ENCODE measurements at regions not wholly inside any gene's neighbourhood (a gene's known extent, or its start where the extent isn't known, plus 50 kb on each side); places are given as distances from the start of the nearest gene placed in this dataset.

DNA sequence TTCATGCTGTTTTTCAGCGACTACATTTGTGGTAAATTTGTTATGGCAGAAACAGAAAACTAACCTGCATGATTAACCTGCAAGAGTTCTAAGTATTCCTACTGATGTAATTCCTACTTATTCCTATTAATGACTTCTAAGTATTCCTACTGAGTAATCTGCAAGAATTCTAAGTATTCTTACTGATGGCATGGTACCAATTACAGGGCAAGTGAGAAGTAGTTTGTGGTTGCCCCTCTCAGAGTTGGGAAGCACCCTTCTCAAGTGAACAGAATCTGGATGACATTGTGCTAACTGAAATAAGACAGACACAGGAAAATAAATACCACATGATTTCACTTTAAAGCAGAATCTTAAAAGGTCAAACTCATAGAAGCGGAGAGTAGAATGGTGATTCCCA, 100.9 kb upstream of the CPNE8 start:
- DNase-seq (ENCODE audit: insufficient read length, low spot score) (no peak), FAIRE-seq (no peak)
- TF ChIP-seq POLR2A (IDR thresholded peaks at IDR 0.05; ENCODE audit: low read depth, low read length) (no peak), SPI1 (IDR thresholded peaks at IDR 0.05; ENCODE audit: low read depth, low read length) (no peak)

DNA sequence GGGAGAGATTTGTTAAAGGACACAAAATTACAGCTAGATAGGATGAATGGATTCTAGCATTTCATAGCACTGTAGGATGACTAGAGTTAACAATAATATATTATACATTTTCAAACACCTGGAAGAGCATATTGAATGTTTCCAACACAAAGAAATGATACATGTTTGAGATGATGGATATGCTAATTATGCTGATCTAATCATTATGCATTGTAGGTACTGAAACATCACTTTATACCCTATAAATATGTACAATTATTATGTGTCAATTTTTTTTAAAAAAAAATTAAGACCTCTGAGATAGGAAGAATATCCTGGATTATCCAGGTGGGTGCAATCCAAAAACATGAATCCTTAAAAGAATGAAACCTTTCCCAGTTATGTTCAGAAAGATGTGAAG, 100.3 kb upstream of the CPNE8 start:
- FAIRE-seq, result no peak
- no peak for TF ChIP-seq PAX5 (IDR thresholded peaks at IDR 0.05; ENCODE audit: insufficient read depth, low read length, severe bottlenecking)
- no peak for TF ChIP-seq TAF1 (IDR thresholded peaks at IDR 0.05; ENCODE audit: low read depth, low read length)
- TF ChIP-seq POLR2A (IDR thresholded peaks at IDR 0.05; ENCODE audit: low read depth, low read length), result no peak
- no peak for TF ChIP-seq POLR2AphosphoS5 (IDR thresholded peaks at IDR 0.05; ENCODE audit: low read depth, low read length)
- no peak for TF ChIP-seq SPI1 (IDR thresholded peaks at IDR 0.05; ENCODE audit: low read depth, low read length)
- no peak for TF ChIP-seq POU2F2 (IDR thresholded peaks at IDR 0.05; ENCODE audit: low read depth, low read length)
- no peak for DNase-seq (ENCODE audit: insufficient read length, low spot score)

- TF ChIP-seq POLR2A (IDR thresholded peaks at IDR 0.05; ENCODE audit: low read depth, low read length) (no peak), PAX5 (IDR thresholded peaks at IDR 0.05; ENCODE audit: insufficient read depth, low read length, severe bottlenecking) (no peak), SPI1 (IDR thresholded peaks at IDR 0.05; ENCODE audit: low read depth, low read length) (no peak), POLR2AphosphoS5 (IDR thresholded peaks at IDR 0.05; ENCODE audit: low read depth, low read length) (no peak)
- no peak for FAIRE-seq
- no peak for DNase-seq (ENCODE audit: insufficient read length, low spot score)
Observed at GRCh38 chr12:39003541-39004155, 98.3 kb upstream of the CPNE8 start.

- FAIRE-seq, result no peak
- DNase-seq (ENCODE audit: insufficient read length, low spot score), result no peak
Observed at GRCh38 chr12:39000370-39000769, 95.0 kb upstream of the CPNE8 start.

GRCh38 chr12:38998887-38999482, 93.6 kb upstream of the CPNE8 start:
- DNase-seq (ENCODE audit: insufficient read length, low spot score) (no peak), FAIRE-seq (no peak)

More at GRCh38 chr12:39000370-39000769, 95.0 kb upstream of the CPNE8 start:
- TF ChIP-seq PAX5 (IDR thresholded peaks at IDR 0.05; ENCODE audit: insufficient read depth, low read length, severe bottlenecking) (no peak), POLR2A (IDR thresholded peaks at IDR 0.05; ENCODE audit: low read depth, low read length) (no peak), TAF1 (IDR thresholded peaks at IDR 0.05; ENCODE audit: low read depth, low read length) (no peak), POU2F2 (IDR thresholded peaks at IDR 0.05; ENCODE audit: low read depth, low read length) (no peak), SPI1 (IDR thresholded peaks at IDR 0.05; ENCODE audit: low read depth, low read length) (no peak), POLR2AphosphoS5 (IDR thresholded peaks at IDR 0.05; ENCODE audit: low read depth, low read length) (no peak)

GRCh38 chr12:38995249-38995648, 89.9 kb upstream of the CPNE8 start:
- FAIRE-seq (no peak), DNase-seq (ENCODE audit: insufficient read length, low spot score) (no peak)
- no peak for TF ChIP-seq SPI1 (IDR thresholded peaks at IDR 0.05; ENCODE audit: low read depth, low read length)
- TF ChIP-seq POLR2AphosphoS5 (IDR thresholded peaks at IDR 0.05; ENCODE audit: low read depth, low read length), result no peak
- TF ChIP-seq POU2F2 (IDR thresholded peaks at IDR 0.05; ENCODE audit: low read depth, low read length), result no peak
- no peak for TF ChIP-seq TAF1 (IDR thresholded peaks at IDR 0.05; ENCODE audit: low read depth, low read length)
- no peak for TF ChIP-seq PAX5 (IDR thresholded peaks at IDR 0.05; ENCODE audit: insufficient read depth, low read length, severe bottlenecking)
- no peak for TF ChIP-seq POLR2A (IDR thresholded peaks at IDR 0.05; ENCODE audit: low read depth, low read length)

More at GRCh38 chr12:38998887-38999482, 93.6 kb upstream of the CPNE8 start:
- TF ChIP-seq TAF1 (IDR thresholded peaks at IDR 0.05; ENCODE audit: low read depth, low read length) (no peak), POLR2A (IDR thresholded peaks at IDR 0.05; ENCODE audit: low read depth, low read length) (no peak), SPI1 (IDR thresholded peaks at IDR 0.05; ENCODE audit: low read depth, low read length) (no peak), POLR2AphosphoS5 (IDR thresholded peaks at IDR 0.05; ENCODE audit: low read depth, low read length) (no peak), PAX5 (IDR thresholded peaks at IDR 0.05; ENCODE audit: insufficient read depth, low read length, severe bottlenecking) (no peak), POU2F2 (IDR thresholded peaks at IDR 0.05; ENCODE audit: low read depth, low read length) (no peak)

GRCh38 chr12:38985961-38986360, 80.6 kb upstream of the CPNE8 start:
- no peak for TF ChIP-seq POLR2AphosphoS5 (IDR thresholded peaks at IDR 0.05; ENCODE audit: low read depth, low read length)
- TF ChIP-seq POLR2A (IDR thresholded peaks at IDR 0.05; ENCODE audit: low read depth, low read length), result no peak
- no peak for DNase-seq (ENCODE audit: insufficient read length, low spot score)
- no peak for FAIRE-seq

DNA sequence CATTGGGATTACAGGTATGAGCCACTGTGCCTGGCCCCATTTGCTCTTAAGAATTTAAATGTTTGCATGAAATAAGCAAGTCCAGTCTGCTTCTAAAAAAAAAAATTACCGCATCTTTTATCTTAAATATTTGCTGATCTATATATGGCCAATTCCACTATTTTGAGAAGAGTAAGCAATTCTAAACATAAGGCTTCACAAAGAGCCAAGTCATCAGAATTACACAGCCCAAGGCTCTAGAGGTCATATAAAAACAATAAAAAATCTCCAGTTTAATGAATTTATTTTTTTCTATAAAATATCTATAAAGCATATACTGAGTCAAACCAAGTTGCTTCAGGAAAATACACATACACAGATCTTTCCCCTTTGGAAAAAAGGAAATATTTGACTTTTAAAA, 79.0 kb upstream of the CPNE8 start:
- no peak for TF ChIP-seq PAX5 (IDR thresholded peaks at IDR 0.05; ENCODE audit: insufficient read depth, low read length, severe bottlenecking)
- TF ChIP-seq POLR2A (IDR thresholded peaks at IDR 0.05; ENCODE audit: low read depth, low read length), result no peak
- no peak for TF ChIP-seq POLR2AphosphoS5 (IDR thresholded peaks at IDR 0.05; ENCODE audit: low read depth, low read length)
- no peak for TF ChIP-seq TAF1 (IDR thresholded peaks at IDR 0.05; ENCODE audit: low read depth, low read length)
- DNase-seq (ENCODE audit: insufficient read length, low spot score) (no peak), FAIRE-seq (no peak)

DNA sequence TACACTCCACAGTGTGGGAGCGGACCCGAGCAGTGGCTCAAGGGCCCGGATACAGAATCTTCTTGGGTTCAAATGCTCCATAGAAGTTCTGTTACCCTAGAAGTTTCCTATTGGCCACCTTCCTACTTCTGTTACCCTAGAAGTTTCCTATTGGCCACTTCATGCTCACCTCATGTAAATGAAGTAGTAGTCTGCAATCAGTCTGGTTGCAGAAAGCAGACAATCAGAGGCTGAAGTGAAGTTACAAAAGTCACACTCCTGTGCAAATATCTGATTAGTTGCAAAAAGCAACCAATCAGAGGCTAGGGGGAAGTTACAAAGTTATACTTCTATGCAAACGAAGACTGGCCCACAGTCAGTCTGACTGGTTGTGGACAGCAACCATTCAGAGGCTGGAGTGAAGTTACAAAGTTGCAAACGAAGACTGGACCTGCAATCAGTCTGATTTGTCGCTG, 77.8 kb upstream of the CPNE8 start:
- no peak for TF ChIP-seq TAF1 (IDR thresholded peaks at IDR 0.05; ENCODE audit: low read depth, low read length)
- no peak for DNase-seq (ENCODE audit: insufficient read length, low spot score)
- FAIRE-seq, result no peak

GRCh38 chr12:38977132-38977531, 71.7 kb upstream of the CPNE8 start:
- no peak for FAIRE-seq
- TF ChIP-seq SPI1 (IDR thresholded peaks at IDR 0.05; ENCODE audit: low read depth, low read length) (no peak), PAX5 (IDR thresholded peaks at IDR 0.05; ENCODE audit: insufficient read depth, low read length, severe bottlenecking) (no peak), TAF1 (IDR thresholded peaks at IDR 0.05; ENCODE audit: low read depth, low read length) (no peak), POU2F2 (IDR thresholded peaks at IDR 0.05; ENCODE audit: low read depth, low read length) (no peak), POLR2A (IDR thresholded peaks at IDR 0.05; ENCODE audit: low read depth, low read length) (no peak), POLR2AphosphoS5 (IDR thresholded peaks at IDR 0.05; ENCODE audit: low read depth, low read length) (no peak)
- DNase-seq (ENCODE audit: insufficient read length, low spot score), result no peak
